ENCODE measurements at regions not wholly inside any gene's neighbourhood (a gene's known extent, or its start where the extent isn't known, plus 50 kb on each side); places are given as distances from the start of the nearest gene placed in this dataset.

DNA sequence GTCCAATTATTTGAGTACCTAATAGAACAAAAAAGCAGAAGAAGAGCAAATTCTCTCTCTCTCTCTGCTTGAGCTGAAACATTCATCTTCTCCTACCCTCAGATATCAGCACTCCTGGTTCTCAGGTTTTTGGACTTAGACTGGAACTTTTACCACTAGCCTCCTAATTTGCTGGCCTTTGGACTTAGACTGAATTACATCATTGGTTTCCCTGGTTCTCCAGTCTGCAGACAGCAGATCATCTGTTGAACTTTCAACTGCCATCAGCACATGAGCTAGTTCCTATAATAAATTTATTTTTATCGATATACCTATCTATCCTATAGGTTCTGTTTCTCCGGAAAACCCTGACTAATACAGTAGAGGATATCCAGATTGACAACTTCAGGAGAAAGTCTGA, 208.9 kb upstream of the GAS1 start:
- TF ChIP-seq, protein P1, sequence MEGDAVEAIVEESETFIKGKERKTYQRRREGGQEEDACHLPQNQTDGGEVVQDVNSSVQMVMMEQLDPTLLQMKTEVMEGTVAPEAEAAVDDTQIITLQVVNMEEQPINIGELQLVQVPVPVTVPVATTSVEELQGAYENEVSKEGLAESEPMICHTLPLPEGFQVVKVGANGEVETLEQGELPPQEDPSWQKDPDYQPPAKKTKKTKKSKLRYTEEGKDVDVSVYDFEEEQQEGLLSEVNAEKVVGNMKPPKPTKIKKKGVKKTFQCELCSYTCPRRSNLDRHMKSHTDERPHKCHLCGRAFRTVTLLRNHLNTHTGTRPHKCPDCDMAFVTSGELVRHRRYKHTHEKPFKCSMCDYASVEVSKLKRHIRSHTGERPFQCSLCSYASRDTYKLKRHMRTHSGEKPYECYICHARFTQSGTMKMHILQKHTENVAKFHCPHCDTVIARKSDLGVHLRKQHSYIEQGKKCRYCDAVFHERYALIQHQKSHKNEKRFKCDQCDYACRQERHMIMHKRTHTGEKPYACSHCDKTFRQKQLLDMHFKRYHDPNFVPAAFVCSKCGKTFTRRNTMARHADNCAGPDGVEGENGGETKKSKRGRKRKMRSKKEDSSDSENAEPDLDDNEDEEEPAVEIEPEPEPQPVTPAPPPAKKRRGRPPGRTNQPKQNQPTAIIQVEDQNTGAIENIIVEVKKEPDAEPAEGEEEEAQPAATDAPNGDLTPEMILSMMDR (IDR thresholded peaks at IDR 0.05 in 2 of 3, conservative IDR thresholded peaks at IDR 0.05 in 1 of 3; ENCODE audit: borderline replicate concordance in 1 of 3, insufficient read depth in 1 of 3, low read depth in 2 of 3, low read length in 2 of 3) = no peak
- TF ChIP-seq SP1 (IDR thresholded peaks at IDR 0.05; ENCODE audit: low read depth) = no peak
- no peak for TF ChIP-seq POLR2A (IDR thresholded peaks at IDR 0.05; ENCODE audit: borderline replicate concordance, extremely low read depth, insufficient read depth, insufficient read length)
- TF ChIP-seq, protein P2, sequence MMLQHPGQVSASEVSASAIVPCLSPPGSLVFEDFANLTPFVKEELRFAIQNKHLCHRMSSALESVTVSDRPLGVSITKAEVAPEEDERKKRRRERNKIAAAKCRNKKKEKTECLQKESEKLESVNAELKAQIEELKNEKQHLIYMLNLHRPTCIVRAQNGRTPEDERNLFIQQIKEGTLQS (IDR thresholded peaks at IDR 0.05) = no peak
- TF ChIP-seq, protein P3, sequence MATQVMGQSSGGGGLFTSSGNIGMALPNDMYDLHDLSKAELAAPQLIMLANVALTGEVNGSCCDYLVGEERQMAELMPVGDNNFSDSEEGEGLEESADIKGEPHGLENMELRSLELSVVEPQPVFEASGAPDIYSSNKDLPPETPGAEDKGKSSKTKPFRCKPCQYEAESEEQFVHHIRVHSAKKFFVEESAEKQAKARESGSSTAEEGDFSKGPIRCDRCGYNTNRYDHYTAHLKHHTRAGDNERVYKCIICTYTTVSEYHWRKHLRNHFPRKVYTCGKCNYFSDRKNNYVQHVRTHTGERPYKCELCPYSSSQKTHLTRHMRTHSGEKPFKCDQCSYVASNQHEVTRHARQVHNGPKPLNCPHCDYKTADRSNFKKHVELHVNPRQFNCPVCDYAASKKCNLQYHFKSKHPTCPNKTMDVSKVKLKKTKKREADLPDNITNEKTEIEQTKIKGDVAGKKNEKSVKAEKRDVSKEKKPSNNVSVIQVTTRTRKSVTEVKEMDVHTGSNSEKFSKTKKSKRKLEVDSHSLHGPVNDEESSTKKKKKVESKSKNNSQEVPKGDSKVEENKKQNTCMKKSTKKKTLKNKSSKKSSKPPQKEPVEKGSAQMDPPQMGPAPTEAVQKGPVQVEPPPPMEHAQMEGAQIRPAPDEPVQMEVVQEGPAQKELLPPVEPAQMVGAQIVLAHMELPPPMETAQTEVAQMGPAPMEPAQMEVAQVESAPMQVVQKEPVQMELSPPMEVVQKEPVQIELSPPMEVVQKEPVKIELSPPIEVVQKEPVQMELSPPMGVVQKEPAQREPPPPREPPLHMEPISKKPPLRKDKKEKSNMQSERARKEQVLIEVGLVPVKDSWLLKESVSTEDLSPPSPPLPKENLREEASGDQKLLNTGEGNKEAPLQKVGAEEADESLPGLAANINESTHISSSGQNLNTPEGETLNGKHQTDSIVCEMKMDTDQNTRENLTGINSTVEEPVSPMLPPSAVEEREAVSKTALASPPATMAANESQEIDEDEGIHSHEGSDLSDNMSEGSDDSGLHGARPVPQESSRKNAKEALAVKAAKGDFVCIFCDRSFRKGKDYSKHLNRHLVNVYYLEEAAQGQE (IDR thresholded peaks at IDR 0.05; ENCODE audit: low read depth) = no peak
- TF ChIP-seq ZNF274 (IDR thresholded peaks at IDR 0.05; ENCODE audit: low read depth, low read length) = no peak
- TF ChIP-seq POLR2AphosphoS5 (IDR thresholded peaks at IDR 0.05; ENCODE audit: low read depth, low read length) = no peak
- TF ChIP-seq EZH2 (IDR thresholded peaks at IDR 0.05) = no peak
- no peak for TF ChIP-seq EZH2phosphoT487 (IDR thresholded peaks at IDR 0.05; ENCODE audit: borderline replicate concordance)
- no peak for TF ChIP-seq ELF1 (IDR thresholded peaks at IDR 0.05; ENCODE audit: borderline replicate concordance, low read depth)
- TF ChIP-seq, protein P4, sequence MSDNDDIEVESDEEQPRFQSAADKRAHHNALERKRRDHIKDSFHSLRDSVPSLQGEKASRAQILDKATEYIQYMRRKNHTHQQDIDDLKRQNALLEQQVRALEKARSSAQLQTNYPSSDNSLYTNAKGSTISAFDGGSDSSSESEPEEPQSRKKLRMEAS (IDR thresholded peaks at IDR 0.05) = no peak
- no peak for TF ChIP-seq RAD21 (IDR thresholded peaks at IDR 0.05; ENCODE audit: low read depth)

Measured in HCT116 (cell line).